NT2/D1 (cell line): ENCODE measurements at regions not wholly inside any gene's neighbourhood (a gene's known extent, or its start where the extent isn't known, plus 50 kb on each side); places are given as distances from the start of the nearest gene placed in this dataset.

Experiments
- SUZ12 ChIP-seq: IDR thresholded peaks from 2 replicates; pipeline ENCODE4 v1.6.1; 2011; ENCODE audit not compliant: insufficient read length, insufficient read depth; ENCODE audit errors: extremely low read depth
- YY1 ChIP-seq: IDR thresholded peaks from 2 replicates; pipeline ENCODE4 v1.6.1; 2011; ENCODE audit not compliant: insufficient read length, insufficient read depth

DNA sequence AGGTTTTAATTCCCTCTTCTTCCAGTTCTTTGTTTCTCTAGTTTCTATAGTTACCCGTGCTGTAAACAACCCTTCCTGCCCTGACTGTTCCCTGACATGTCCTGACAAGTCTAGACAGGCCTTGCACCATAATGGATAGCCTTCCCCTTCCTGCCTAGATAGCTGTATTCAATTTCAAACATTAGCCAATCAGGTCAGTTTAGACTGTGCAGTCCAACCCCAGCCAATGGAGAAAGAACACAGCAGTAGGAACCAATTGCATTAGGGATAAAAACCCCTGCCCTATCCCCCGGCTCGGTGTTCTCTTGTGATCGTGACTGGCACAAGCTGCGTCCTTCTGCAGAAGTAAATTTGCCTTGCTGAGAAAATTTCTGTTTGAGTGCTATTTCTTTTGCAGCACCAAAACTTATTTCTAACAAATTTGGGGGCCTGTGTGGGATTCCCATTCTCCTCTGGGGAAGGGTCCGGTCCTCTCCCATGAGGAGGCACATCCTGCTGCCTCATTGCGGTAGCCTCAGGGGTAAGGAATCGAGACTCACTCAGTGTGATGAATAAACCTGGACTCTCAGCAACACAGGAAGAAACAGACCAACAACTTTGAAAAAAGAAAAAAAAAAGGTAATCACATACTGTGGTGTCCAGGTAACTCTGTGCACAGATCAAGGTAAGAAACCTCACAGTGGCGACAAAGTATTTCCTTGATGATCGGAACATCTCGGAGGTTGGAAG lies 248.7 kb upstream of the ECI2 start:
- TF ChIP-seq SUZ12 (no peak), YY1 (no peak)
